Coronary artery (tissue), 2 donors: ENCODE measurements at regions not wholly inside any gene's neighbourhood (a gene's known extent, or its start where the extent isn't known, plus 50 kb on each side); places are given as distances from the start of the nearest gene placed in this dataset.

Source experiments
- DNase-seq: peaks from one replicate; pipeline ENCODE4 v3.0.0-alpha.2; 2017; ENCODE audit warnings: low spot score
- H3K27ac ChIP-seq, 2 donors: fragments of 200-600 bp; sonication (generic); one replicate each; pipeline ENCODE4 v1.5.1; 2016 to 2019
- H3K4me3 ChIP-seq: fragments of 200-600 bp; sonication (generic); 2 replicates; pipeline ENCODE4 v1.5.1; 2016; ENCODE audit warnings: mild to moderate bottlenecking, moderate library complexity
- TF ChIP-seq, protein P1 (sequence below): fragments of 200-600 bp; sonication (generic); IDR thresholded peaks from one replicate; pipeline ENCODE4 v1.5.1; 2019; ENCODE audit warnings: antibody characterized with exemption

DNA sequence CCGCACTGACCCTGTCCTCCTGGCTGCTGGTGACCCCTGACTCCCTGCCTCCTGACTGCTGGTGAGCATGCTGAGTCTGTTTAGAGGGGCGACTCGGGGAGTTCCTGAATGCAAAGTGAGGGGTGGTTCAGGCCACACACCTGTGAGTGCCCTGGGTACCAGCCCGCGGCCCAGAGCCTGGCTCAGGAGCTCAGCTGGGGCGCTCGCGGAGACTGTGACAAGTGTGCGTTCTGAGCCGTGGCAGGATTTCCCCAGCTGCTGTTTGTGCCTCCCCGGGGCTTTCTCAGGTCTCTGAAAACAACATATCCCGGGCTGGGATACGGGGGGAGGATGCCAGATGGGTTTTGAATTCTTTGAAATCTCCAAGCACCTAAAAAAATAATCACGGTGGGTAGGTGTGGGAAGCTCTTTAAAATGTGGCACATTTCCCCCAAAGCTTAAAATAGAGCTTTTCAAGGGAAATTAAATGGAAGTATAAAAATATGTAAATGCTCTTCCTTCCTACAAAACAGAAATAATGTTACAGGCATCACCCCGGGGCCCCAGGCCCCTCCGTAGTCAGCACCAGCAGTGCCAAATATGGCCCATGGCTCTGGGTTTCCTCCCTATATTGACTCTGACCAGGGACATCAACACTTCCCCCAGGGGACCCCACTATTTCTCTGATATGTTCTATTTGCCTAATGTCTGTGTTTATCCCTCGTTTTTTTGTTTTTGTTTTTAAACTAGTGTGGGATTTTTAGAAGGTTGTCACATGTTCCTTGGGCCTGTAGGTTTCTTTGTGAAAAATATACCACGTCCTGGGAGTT is 49.9 kb upstream of the TAGAP start:
- no peak for DNase-seq
- Histone ChIP-seq H3K27ac (no peak overlapping the region), H3K4me3 (no peak overlapping the region)
- TF ChIP-seq, protein P1, sequence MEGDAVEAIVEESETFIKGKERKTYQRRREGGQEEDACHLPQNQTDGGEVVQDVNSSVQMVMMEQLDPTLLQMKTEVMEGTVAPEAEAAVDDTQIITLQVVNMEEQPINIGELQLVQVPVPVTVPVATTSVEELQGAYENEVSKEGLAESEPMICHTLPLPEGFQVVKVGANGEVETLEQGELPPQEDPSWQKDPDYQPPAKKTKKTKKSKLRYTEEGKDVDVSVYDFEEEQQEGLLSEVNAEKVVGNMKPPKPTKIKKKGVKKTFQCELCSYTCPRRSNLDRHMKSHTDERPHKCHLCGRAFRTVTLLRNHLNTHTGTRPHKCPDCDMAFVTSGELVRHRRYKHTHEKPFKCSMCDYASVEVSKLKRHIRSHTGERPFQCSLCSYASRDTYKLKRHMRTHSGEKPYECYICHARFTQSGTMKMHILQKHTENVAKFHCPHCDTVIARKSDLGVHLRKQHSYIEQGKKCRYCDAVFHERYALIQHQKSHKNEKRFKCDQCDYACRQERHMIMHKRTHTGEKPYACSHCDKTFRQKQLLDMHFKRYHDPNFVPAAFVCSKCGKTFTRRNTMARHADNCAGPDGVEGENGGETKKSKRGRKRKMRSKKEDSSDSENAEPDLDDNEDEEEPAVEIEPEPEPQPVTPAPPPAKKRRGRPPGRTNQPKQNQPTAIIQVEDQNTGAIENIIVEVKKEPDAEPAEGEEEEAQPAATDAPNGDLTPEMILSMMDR = no peak
